ENCODE measurements at regions not wholly inside any gene's neighbourhood (a gene's known extent, or its start where the extent isn't known, plus 50 kb on each side); places are given as distances from the start of the nearest gene placed in this dataset.
"Not testable (repeated sequence)": the region's sequence is repeated elsewhere in the genome, so short reads cannot be mapped to it uniquely, and the experiment has no call there.

- Histone ChIP-seq H3K4me3 (no peak overlapping the region), H3K36me3 (no peaks in the 10 kb centered on the region), H3K9me3 (no peaks in the 10 kb centered on the region), H3K27me3 (no peaks in the 10 kb centered on the region)
- no peak for DNase-seq
Observed at GRCh38 chr4:155008389-155008788, 200.0 kb upstream of the NPY2R start.

GRCh38 chr4:155009288-155009687 lies 199.1 kb upstream of the NPY2R start:
- Histone ChIP-seq H3K36me3 (no peaks in the 10 kb centered on the region), H3K4me3 (no peak overlapping the region), H3K27me3 (no peaks in the 10 kb centered on the region), H3K9me3 (no peaks in the 10 kb centered on the region)
- no peak for DNase-seq

- Histone ChIP-seq H3K36me3 (no peaks in the 10 kb centered on the region), H3K4me3 (no peak overlapping the region), H3K27me3 (no peaks in the 10 kb centered on the region), H3K9me3 (no peaks in the 10 kb centered on the region)
- DNase-seq: no peak
Observed at GRCh38 chr4:155010376-155010775, 198.1 kb upstream of the NPY2R start.

GRCh38 chr4:155011163-155011780 lies 197.2 kb upstream of the NPY2R start:
- Histone ChIP-seq H3K36me3 (no peaks in the 10 kb centered on the region), H3K27me3 (no peaks in the 10 kb centered on the region), H3K9me3 (no peaks in the 10 kb centered on the region), H3K4me3 (no peak overlapping the region)
- no peak for DNase-seq

GRCh38 chr4:155012469-155012868 lies 196.0 kb upstream of the NPY2R start:
- no peak overlapping the region for H3K4me3 ChIP-seq
- H3K27me3 ChIP-seq: no peaks in the 10 kb centered on the region
- DNase-seq: no peak
- H3K36me3 ChIP-seq: no peaks in the 10 kb centered on the region
- no peaks in the 10 kb centered on the region for H3K9me3 ChIP-seq

- Histone ChIP-seq H3K36me3 (no peaks in the 10 kb centered on the region), H3K4me3 (no peak overlapping the region), H3K27me3 (no peaks in the 10 kb centered on the region), H3K9me3 (no peaks in the 10 kb centered on the region)
- DNase-seq: no peak
Observed at GRCh38 chr4:155017426-155017825, 191.0 kb upstream of the NPY2R start.

- Histone ChIP-seq H3K4me3 (no peak overlapping the region), H3K9me3 (no peaks in the 10 kb centered on the region), H3K36me3 (no peaks in the 10 kb centered on the region), H3K27me3 (no peaks in the 10 kb centered on the region)
- DNase-seq: no peak
Observed at GRCh38 chr4:155025762-155026457, 182.5 kb upstream of the NPY2R start.

- no peaks in the 10 kb centered on the region for H3K9me3 ChIP-seq
- H3K27me3 ChIP-seq: no peaks in the 10 kb centered on the region
- no peak overlapping the region for H3K4me3 ChIP-seq
- no peaks in the 10 kb centered on the region for H3K36me3 ChIP-seq
- no peak for DNase-seq
Observed at GRCh38 chr4:155026715-155027114, 181.7 kb upstream of the NPY2R start.

- DNase-seq: no peak
- no peaks in the 10 kb centered on the region for H3K27me3 ChIP-seq
- no peaks in the 10 kb centered on the region for H3K9me3 ChIP-seq
- no peaks in the 10 kb centered on the region for H3K36me3 ChIP-seq
- H3K4me3 ChIP-seq: no peak overlapping the region
Observed at GRCh38 chr4:155032521-155033229, 175.8 kb upstream of the NPY2R start.

- no peak for DNase-seq
- no peaks in the 10 kb centered on the region for H3K36me3 ChIP-seq
- H3K9me3 ChIP-seq: no peaks in the 10 kb centered on the region
- no peak overlapping the region for H3K4me3 ChIP-seq
- no peaks in the 10 kb centered on the region for H3K27me3 ChIP-seq
Observed at GRCh38 chr4:155033604-155034003, 174.8 kb upstream of the NPY2R start.

GRCh38 chr4:155037031-155037430 lies 171.4 kb upstream of the NPY2R start:
- no peak for DNase-seq
- H3K27me3 ChIP-seq: no peaks in the 10 kb centered on the region
- H3K36me3 ChIP-seq: no peaks in the 10 kb centered on the region
- no peak overlapping the region for H3K4me3 ChIP-seq
- H3K9me3 ChIP-seq: no peaks in the 10 kb centered on the region

- Histone ChIP-seq H3K27me3 (no peaks in the 10 kb centered on the region), H3K36me3 (no peaks in the 10 kb centered on the region), H3K9me3 (no peaks in the 10 kb centered on the region), H3K4me3 (no peak overlapping the region)
- DNase-seq: no peak
Observed at GRCh38 chr4:155038459-155038858, 170.0 kb upstream of the NPY2R start.

- Histone ChIP-seq H3K27me3 (no peaks in the 10 kb centered on the region), H3K9me3 (no peaks in the 10 kb centered on the region), H3K4me3 (no peak overlapping the region), H3K36me3 (no peaks in the 10 kb centered on the region)
- no peak for DNase-seq
Observed at GRCh38 chr4:155039162-155039561, 169.3 kb upstream of the NPY2R start.

- H3K4me3 ChIP-seq: no peak overlapping the region
- no peak for DNase-seq
- H3K36me3 ChIP-seq: no peaks in the 10 kb centered on the region
- no peaks in the 10 kb centered on the region for H3K27me3 ChIP-seq
- no peaks in the 10 kb centered on the region for H3K9me3 ChIP-seq
Observed at GRCh38 chr4:155040031-155040430, 168.4 kb upstream of the NPY2R start.

GRCh38 chr4:155042014-155042413 lies 166.4 kb upstream of the NPY2R start:
- Histone ChIP-seq H3K9me3 (no peaks in the 10 kb centered on the region), H3K4me3 (no peak overlapping the region)
- DNase-seq: no peak

GRCh38 chr4:155044251-155044650 lies 164.2 kb upstream of the NPY2R start:
- not testable (repeated sequence) for H3K27me3 ChIP-seq, H3K9me3 ChIP-seq, H3K36me3 ChIP-seq, H3K4me3 ChIP-seq, DNase-seq

More at GRCh38 chr4:155042014-155042413, 166.4 kb upstream of the NPY2R start:
- H3K27me3 ChIP-seq: no peaks in the 10 kb centered on the region
- H3K36me3 ChIP-seq: no peaks in the 10 kb centered on the region

GRCh38 chr4:155047755-155048154 lies 160.7 kb upstream of the NPY2R start:
- no peak for DNase-seq
- Histone ChIP-seq H3K27me3 (no peaks in the 10 kb centered on the region), H3K36me3 (no peaks in the 10 kb centered on the region), H3K9me3 (no peaks in the 10 kb centered on the region), H3K4me3 (no peak overlapping the region)

- H3K4me3 ChIP-seq, H3K36me3 ChIP-seq, H3K9me3 ChIP-seq, DNase-seq, H3K27me3 ChIP-seq: not testable (repeated sequence)
Observed at GRCh38 chr4:155054042-155054441, 154.4 kb upstream of the NPY2R start.

Data from MG63 (cell line).